HEK293T (cell line): ENCODE measurements at regions not wholly inside any gene's neighbourhood (a gene's known extent, or its start where the extent isn't known, plus 50 kb on each side); places are given as distances from the start of the nearest gene placed in this dataset.
"Not testable (repeated sequence)": the region's sequence is repeated elsewhere in the genome, so short reads cannot be mapped to it uniquely, and the experiment has no call there.

ENCODE experiments used
- ARNT ChIP-seq: fragments of 450-650 bp; IDR thresholded peaks from 2 replicates; pipeline ENCODE4 v1.6.1; 2017; ENCODE audit warnings: mild to moderate bottlenecking
- BHLHE40 ChIP-seq: fragments of 450-650 bp; IDR thresholded peaks from 2 replicates; pipeline ENCODE4 v1.6.1; 2016; ENCODE audit warnings: mild to moderate bottlenecking, moderate library complexity, borderline replicate concordance
- ELF4 ChIP-seq: fragments of 450-650 bp; IDR thresholded peaks from 2 replicates; pipeline ENCODE4 v1.6.1; 2017; ENCODE audit warnings: antibody characterized with exemption
- FOXA1 ChIP-seq: fragments of 450-650 bp; IDR thresholded peaks from 2 replicates; pipeline ENCODE4 v1.6.1; 2016; ENCODE audit warnings: mild to moderate bottlenecking
- FOXK2 ChIP-seq: fragments of 450-650 bp; IDR thresholded peaks from 2 replicates; pipeline ENCODE4 v1.6.1; 2016; ENCODE audit warnings: mild to moderate bottlenecking
- FOXM1 ChIP-seq: fragments of 450-650 bp; IDR thresholded peaks from 2 replicates; pipeline ENCODE4 v1.6.1; 2017; ENCODE audit warnings: mild to moderate bottlenecking, borderline replicate concordance
- HDGF ChIP-seq: fragments of 450-650 bp; IDR thresholded peaks from 2 replicates; pipeline ENCODE4 v1.6.1; 2017; ENCODE audit warnings: antibody characterized with exemption, borderline replicate concordance
- L3MBTL2 ChIP-seq: fragments of 450-650 bp; conservative IDR thresholded peaks from 2 replicates; pipeline ENCODE4 v1.6.1; 2016; ENCODE audit warnings: mild to moderate bottlenecking
- LEF1 ChIP-seq: fragments of 450-650 bp; IDR thresholded peaks from 2 replicates; pipeline ENCODE4 v1.6.1; 2017; ENCODE audit warnings: mild to moderate bottlenecking, borderline replicate concordance
- SP1 ChIP-seq: fragments of 450-650 bp; IDR thresholded peaks from 2 replicates; pipeline ENCODE4 v1.6.1; 2017
- SUZ12 ChIP-seq: fragments of 450-650 bp; IDR thresholded peaks from 2 replicates; pipeline ENCODE4 v1.6.1; 2016; ENCODE audit warnings: mild to moderate bottlenecking
- TARDBP ChIP-seq: fragments of 450-650 bp; IDR thresholded peaks from 2 replicates; pipeline ENCODE4 v1.6.1; 2016
- TF ChIP-seq, protein P1 (sequence below): fragments of 450-650 bp; IDR thresholded peaks from 2 replicates; pipeline ENCODE4 v1.6.1; 2016

DNA sequence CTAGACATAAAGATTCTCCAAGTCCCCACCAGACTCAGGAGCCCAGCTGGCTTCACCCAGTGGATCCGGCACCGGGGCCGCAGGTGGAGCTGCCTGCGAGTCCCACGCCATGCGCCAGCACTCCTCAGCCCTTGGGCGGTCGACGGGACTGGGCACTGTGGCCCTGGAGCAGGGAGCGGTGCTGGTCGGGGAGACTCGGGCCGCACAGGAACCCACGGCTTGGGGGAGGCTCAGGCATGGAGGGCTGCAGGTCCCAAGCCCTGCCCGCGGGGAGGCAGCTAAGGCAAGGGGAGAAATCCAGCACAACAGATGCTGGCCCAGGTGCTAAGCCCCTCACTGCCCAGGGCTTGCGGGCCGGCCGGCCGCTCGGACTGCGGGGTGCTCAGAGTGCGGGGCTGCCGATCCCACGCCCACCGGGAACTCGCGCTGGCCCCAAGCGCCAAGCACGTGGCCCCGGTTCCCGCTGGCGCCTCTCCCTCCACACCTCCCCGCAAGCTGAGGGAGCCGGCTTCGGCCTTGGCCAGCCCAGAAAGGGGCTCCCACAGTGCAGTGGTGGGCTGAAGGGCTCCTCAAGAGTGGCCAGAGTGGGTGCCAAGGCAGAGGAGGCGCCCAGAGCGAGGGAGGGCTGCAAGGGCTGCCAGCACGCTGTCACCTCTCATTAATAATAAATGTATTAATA lies 212.6 kb upstream of the LRRTM4 start:
- not testable (repeated sequence) for TF ChIP-seq TARDBP, LEF1, L3MBTL2, SUZ12, ARNT, FOXM1, HDGF, FOXK2, FOXA1, SP1, BHLHE40, ELF4
- TF ChIP-seq, protein P1, sequence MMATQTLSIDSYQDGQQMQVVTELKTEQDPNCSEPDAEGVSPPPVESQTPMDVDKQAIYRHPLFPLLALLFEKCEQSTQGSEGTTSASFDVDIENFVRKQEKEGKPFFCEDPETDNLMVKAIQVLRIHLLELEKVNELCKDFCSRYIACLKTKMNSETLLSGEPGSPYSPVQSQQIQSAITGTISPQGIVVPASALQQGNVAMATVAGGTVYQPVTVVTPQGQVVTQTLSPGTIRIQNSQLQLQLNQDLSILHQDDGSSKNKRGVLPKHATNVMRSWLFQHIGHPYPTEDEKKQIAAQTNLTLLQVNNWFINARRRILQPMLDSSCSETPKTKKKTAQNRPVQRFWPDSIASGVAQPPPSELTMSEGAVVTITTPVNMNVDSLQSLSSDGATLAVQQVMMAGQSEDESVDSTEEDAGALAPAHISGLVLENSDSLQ, result not testable (repeated sequence)
